ENCODE measurements at regions not wholly inside any gene's neighbourhood (a gene's known extent, or its start where the extent isn't known, plus 50 kb on each side); places are given as distances from the start of the nearest gene placed in this dataset.

DNA sequence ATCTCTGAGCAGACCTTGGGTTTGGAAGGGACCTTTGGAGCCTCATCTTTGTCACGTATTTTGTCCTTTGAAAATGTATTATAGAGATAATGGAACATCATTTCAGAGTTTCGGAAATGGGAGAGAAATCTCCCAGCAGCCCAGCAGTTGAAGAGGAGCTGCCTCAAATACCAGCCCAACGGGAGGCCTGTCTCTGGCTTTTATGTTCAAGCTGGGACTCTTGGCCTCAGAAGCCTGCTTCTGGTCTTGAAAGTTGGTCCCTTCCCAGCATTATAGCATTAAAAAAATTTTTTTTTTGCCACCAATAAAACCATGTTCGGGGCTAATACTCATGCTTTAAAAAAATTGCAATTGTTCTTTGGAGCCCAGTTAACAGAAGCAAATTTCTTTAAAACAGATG is 73.4 kb upstream of the CTBP2 start:
- Histone ChIP-seq H3K27me3 (peaks cover 5% of the 10 kb centered on the region), H3K9me3 (replicated peaks in 1 of 3) (peaks cover 0 to under 1% (median 0%) of the 10 kb centered on the region in 3 donors), H3K4me1 (replicated peaks in 1 of 2) (no peaks in the 10 kb centered on the region), H3K36me3 (replicated peaks in 1 of 2) (no peaks in the 10 kb centered on the region), H3K27ac (no peak overlapping the region), H3K4me3 (no peak overlapping the region)
- TF ChIP-seq, protein P1, sequence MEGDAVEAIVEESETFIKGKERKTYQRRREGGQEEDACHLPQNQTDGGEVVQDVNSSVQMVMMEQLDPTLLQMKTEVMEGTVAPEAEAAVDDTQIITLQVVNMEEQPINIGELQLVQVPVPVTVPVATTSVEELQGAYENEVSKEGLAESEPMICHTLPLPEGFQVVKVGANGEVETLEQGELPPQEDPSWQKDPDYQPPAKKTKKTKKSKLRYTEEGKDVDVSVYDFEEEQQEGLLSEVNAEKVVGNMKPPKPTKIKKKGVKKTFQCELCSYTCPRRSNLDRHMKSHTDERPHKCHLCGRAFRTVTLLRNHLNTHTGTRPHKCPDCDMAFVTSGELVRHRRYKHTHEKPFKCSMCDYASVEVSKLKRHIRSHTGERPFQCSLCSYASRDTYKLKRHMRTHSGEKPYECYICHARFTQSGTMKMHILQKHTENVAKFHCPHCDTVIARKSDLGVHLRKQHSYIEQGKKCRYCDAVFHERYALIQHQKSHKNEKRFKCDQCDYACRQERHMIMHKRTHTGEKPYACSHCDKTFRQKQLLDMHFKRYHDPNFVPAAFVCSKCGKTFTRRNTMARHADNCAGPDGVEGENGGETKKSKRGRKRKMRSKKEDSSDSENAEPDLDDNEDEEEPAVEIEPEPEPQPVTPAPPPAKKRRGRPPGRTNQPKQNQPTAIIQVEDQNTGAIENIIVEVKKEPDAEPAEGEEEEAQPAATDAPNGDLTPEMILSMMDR (IDR thresholded peaks at IDR 0.05): no peak
- TF ChIP-seq POLR2A (IDR thresholded peaks at IDR 0.05): no peak
- 78 to 87% (median 84%) methylated on average over 4 of the region's 4 CpGs for WGBS, 4 donors
- intact Hi-C loops (cut with DNase I): no loop called here
- peak in 1 of 7 donors; percentile 21 for DNase-seq

- intact Hi-C loops (cut with DNase I): no loop called here
- no peak overlapping the region for H3K27ac ChIP-seq
- H3K9me3 ChIP-seq (replicated peaks in 1 of 3): no peaks in the 10 kb centered on the region
- H3K4me1 ChIP-seq (replicated peaks in 1 of 2): no peaks in the 10 kb centered on the region
- WGBS, 4 donors: 81 to 91% (median 84%) methylated on average over 5 of the region's 5 CpGs
- H3K4me3 ChIP-seq: no peak overlapping the region
- peak in 1 of 7 donors; percentile 0 for DNase-seq
- H3K27me3 ChIP-seq: peaks cover 5% of the 10 kb centered on the region
- no peaks in the 10 kb centered on the region for H3K36me3 ChIP-seq (replicated peaks in 1 of 2)
- no peak for TF ChIP-seq POLR2A (IDR thresholded peaks at IDR 0.05)
- TF ChIP-seq, protein P1 (IDR thresholded peaks at IDR 0.05): no peak
Observed at GRCh38 chr10:125232841-125233240, 72.5 kb upstream of the CTBP2 start.

GRCh38 chr10:125231813-125232475 is 71.6 kb upstream of the CTBP2 start:
- no peak for DNase-seq
- Histone ChIP-seq H3K27me3 (peaks cover 5% of the 10 kb centered on the region), H3K4me1 (replicated peaks in 1 of 2) (no peaks in the 10 kb centered on the region), H3K27ac (no peak overlapping the region), H3K36me3 (replicated peaks in 1 of 2) (no peaks in the 10 kb centered on the region), H3K4me3 (no peak overlapping the region), H3K9me3 (replicated peaks in 1 of 3) (no peaks in the 10 kb centered on the region)
- no peak for TF ChIP-seq POLR2A (IDR thresholded peaks at IDR 0.05)
- TF ChIP-seq, protein P1 (IDR thresholded peaks at IDR 0.05): no peak
- 87 to 92% (median 87%) methylated on average over 9 of the region's 9 CpGs for WGBS, 4 donors
- intact Hi-C loops (cut with DNase I): no loop called here

DNA sequence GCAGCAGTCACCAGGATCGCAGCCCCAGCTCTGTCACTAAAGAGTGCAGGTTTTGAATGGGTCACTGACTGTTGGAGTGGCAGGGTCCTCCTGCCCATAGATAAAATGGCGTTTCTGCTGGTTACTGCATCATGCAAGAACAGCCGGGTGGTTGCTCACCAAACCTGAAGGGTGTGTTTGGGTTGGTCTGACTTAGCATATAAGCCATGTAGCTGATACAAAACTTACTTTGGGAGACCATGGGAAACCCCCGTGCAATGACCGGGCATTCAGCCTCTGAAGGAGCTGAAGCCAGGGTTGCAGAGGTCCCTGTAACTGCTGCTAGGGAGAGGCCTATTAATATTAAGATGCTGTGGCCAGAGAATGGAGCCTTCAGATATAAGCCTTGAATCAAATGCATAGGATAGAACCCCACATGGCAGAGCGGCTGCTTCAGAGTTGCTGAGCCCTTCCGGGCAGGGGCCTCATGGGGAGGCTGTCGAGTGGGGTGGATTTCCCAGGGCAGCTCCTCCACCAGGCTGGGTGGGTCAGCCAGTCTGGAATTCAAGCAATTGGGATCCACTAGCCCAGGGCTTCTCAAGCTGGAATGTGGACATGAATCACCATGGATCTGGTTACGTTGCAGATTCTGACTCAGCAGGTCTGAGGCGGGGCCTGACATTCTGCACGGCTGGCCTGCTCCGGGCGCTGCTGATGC is 70.9 kb upstream of the CTBP2 start:
- no peaks in the 10 kb centered on the region for H3K36me3 ChIP-seq (replicated peaks in 1 of 2)
- TF ChIP-seq, protein P1 (IDR thresholded peaks at IDR 0.05): no peak
- no peak for TF ChIP-seq POLR2A (IDR thresholded peaks at IDR 0.05)
- no peaks in the 10 kb centered on the region for H3K9me3 ChIP-seq (replicated peaks in 1 of 3)
- no peak overlapping the region for H3K27ac ChIP-seq
- H3K4me1 ChIP-seq (replicated peaks in 1 of 2): no peaks in the 10 kb centered on the region
- peak in 6 of 7 donors; percentile 34 to 63 (median 53) for DNase-seq
- no peak overlapping the region for H3K4me3 ChIP-seq
- intact Hi-C loops (cut with DNase I): no loop called here
- peaks cover 5% of the 10 kb centered on the region for H3K27me3 ChIP-seq
- 62 to 71% (median 68%) methylated on average over 11 to 13 of the region's 13 CpGs for WGBS, 4 donors

Measured in adrenal gland (tissue), 9 donors.